Stimulated activated CD4-positive, alpha-beta T cell treated with anti-CD3 and anti-CD28 coated beads, Interleukin-4, amount 100 ng/mL, for 4 hours (primary cell): ENCODE measurements at regions not wholly inside any gene's neighbourhood (a gene's known extent, or its start where the extent isn't known, plus 50 kb on each side); places are given as distances from the start of the nearest gene placed in this dataset.

Experiments
- DNase-seq, 2 experiments: peaks; one replicate each; pipeline ENCODE4 v3.0.0-alpha.2; 2020

DNA sequence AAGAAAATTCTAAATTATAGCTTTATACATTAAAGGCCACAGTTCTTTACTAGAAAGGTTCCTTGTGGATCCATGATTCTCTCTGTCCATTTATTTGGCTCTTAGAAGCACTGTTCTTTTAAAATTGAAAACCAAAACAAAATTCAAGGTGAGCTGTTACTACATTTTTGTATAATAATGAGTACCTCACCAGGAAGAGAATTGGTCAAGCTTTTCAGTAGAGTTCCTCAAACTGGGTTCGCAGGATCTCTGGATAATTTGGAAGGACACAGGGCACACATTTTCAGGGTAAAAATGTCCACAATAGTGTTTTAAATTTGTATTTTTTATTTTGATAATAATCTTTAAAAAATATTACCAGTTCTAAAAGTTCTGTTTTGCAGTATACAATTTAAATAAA is 93.0 kb downstream of the PPP1R3A start:
- no peak for DNase-seq

- no peak for DNase-seq
Measured at GRCh38 chr7:113824117-113824823, 94.5 kb downstream of the PPP1R3A start.

DNA sequence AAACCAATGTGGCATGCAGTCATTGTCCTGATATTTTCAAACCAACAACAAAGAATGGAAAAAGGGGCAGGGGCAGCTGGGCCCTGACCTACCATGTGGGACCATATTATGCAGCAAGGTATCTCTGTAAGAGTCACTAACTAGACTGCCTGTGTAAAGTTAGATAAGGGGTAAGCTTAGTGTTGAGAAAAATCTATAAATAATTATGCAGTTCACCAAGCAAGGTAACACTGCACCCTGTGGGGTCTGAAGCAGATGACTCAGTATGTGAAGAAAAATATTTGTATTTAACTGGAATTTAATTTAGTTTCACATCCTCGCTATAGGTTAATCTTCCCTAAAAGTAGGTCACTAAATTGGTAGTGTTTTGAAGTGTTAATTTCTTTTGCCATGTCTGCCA is 99.3 kb downstream of the PPP1R3A start:
- DNase-seq, result no peak

GRCh38 chr7:113816639-113817038 is 102.2 kb downstream of the PPP1R3A start:
- no peak for DNase-seq

- no peak for DNase-seq
Measured at GRCh38 chr7:113813471-113813870, 105.3 kb downstream of the PPP1R3A start.

GRCh38 chr7:113812591-113813255 is 106.1 kb downstream of the PPP1R3A start:
- DNase-seq, result no peak

GRCh38 chr7:113810080-113810744 is 108.6 kb downstream of the PPP1R3A start:
- no peak for DNase-seq

- DNase-seq, result no peak
Measured at GRCh38 chr7:113809581-113809980, 109.2 kb downstream of the PPP1R3A start.

- no peak for DNase-seq
Measured at GRCh38 chr7:113806633-113807327, 112.0 kb downstream of the PPP1R3A start.

DNA sequence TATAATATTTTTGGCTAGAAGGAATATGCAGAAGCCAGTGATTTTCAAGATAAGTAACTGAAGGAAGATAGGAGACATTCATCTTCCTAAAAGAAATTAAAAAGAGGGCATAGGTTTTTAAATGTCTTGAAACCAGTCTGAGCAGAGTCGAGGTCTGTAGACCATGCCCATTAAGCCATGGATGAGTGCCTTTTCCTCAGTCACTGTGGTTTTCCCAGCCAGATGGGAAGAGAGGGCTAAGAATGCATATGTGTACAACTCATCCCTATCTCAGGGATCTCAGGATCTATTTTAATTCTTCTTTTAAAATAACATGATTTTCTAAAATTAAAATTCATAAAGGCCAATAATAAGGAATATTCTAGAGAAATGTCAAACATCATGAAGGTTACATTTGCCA is 112.8 kb downstream of the PPP1R3A start:
- no peak for DNase-seq

GRCh38 chr7:113804475-113805095 is 114.2 kb downstream of the PPP1R3A start:
- DNase-seq, result no peak

GRCh38 chr7:113801751-113802150 is 117.1 kb downstream of the PPP1R3A start:
- DNase-seq, result no peak

GRCh38 chr7:113800826-113801225 is 118.0 kb downstream of the PPP1R3A start:
- DNase-seq, result no peak

DNA sequence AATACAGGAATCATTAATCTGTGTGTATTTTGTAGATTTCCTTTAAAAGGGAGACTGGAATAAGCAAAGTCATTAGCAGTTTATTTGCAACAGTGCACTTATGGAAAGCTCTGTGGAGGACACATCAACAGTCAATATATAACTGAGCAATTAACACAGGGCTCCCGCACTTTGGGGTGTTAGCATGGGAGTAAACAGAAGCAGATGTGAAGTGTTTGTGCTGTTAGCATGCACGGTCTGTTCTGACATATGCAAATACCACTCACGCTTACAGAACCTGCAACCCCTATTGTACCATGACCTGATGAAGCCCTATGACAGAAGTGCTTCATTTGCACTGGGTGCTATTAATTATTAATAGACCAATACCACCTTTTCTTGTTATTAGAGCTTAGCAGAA is 118.9 kb downstream of the PPP1R3A start:
- DNase-seq, result no peak

GRCh38 chr7:113797420-113798010 is 121.3 kb downstream of the PPP1R3A start:
- no peak for DNase-seq

DNA sequence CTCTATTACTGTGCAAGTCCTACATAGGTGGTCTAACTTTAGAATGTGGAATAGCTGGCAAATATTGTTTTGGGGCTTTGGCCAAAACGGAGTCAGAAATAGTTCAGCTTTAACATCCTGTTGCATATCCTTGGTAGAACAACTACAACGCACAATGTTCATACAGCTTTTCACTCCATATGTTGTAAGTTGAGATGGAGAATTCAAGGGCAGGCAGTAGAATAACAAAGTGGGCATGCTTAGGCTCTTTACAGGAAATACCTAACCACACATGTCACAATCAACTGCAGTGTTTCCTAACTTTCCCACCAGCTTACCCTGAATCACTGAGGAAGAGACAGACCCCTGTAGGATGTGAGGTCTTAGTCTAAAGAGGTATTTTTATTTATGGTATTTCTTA is 122.3 kb downstream of the PPP1R3A start:
- DNase-seq, result no peak

DNA sequence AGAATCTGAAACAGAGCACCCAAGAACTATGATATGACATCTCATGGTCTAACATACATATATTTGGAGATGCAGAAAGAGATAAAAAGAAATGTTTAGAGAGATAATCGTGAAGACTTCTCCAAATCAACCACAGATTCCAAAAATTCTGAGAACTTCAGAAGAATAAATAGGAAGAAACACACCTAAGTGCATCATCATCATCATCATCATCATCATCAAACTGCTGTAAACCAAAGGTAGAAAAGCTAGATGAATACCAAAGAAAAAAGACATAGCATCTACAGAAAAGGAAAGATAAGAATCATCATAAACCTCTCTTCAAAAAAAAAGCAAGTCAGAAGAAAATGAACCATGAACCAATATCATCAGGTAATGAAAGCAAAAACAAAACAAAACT is 124.2 kb downstream of the PPP1R3A start:
- no peak for DNase-seq

GRCh38 chr7:113793171-113793570 is 125.6 kb downstream of the PPP1R3A start:
- DNase-seq, result no peak

GRCh38 chr7:113790025-113790424 is 128.8 kb downstream of the PPP1R3A start:
- DNase-seq, result no peak

GRCh38 chr7:113787106-113787505 is 131.7 kb downstream of the PPP1R3A start:
- DNase-seq, result no peak

GRCh38 chr7:113784956-113785355 is 133.9 kb downstream of the PPP1R3A start:
- DNase-seq, result no peak

DNA sequence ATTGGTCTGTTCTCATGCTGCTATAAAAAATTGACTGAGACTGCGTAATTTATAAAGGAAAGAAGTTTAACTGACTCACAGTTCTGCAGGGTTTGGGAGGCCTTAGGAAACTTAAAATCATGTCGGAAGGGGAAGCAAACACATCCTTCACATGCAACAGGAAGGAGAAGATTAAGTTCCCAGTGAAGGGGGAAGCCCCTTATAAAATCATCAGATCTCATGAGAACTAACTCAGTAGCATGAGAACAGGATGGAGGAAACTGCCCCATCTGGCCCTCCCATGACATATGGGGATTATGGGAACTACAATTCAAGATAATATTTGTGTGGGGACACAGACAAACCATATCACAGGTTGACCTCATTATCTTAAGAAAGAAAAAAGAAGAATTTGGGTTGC is 134.5 kb downstream of the PPP1R3A start:
- no peak for DNase-seq

GRCh38 chr7:113783403-113783802 is 135.4 kb downstream of the PPP1R3A start:
- DNase-seq, result no peak
